K562 (cell line): ENCODE measurements at regions not wholly inside any gene's neighbourhood (a gene's known extent, or its start where the extent isn't known, plus 50 kb on each side); places are given as distances from the start of the nearest gene placed in this dataset.

Experiments
- HNRNPLL ChIP-seq: fragments of 200-400 bp; formaldehyde crosslinking; IDR thresholded peaks from 2 replicates; pipeline ENCODE4 v1.6.1; 2017; ENCODE audit warnings: low read length, low read depth, mild to moderate bottlenecking; ENCODE audit not compliant: poor library complexity, severe bottlenecking
- KAT7 ChIP-seq: sonication (generic); formaldehyde crosslinking; IDR thresholded peaks from 2 replicates; pipeline ENCODE4 v1.8.0; 2022; ENCODE audit warnings: missing genetic modification reagents, mild to moderate bottlenecking, borderline replicate concordance
- KDM5B ChIP-seq: fragments of 200-600 bp; sonication (generic); IDR thresholded peaks from 2 replicates; pipeline ENCODE4 v1.6.1; 2012; ENCODE audit warnings: low read depth, mild to moderate bottlenecking, moderate library complexity, low read length, control low read depth, inconsistent platforms; ENCODE audit not compliant: insufficient replicate concordance
- MXI1 ChIP-seq: IDR thresholded peaks from 2 replicates; pipeline ENCODE4 v1.6.1; 2011; ENCODE audit warnings: low read depth, mild to moderate bottlenecking, improper control_type of control experiment, low read length
- NCOA6 ChIP-seq: fragments of 450-650 bp; IDR thresholded peaks from 2 replicates; pipeline ENCODE4 v1.6.1; 2017; ENCODE audit warnings: mild to moderate bottlenecking
- TF ChIP-seq, protein P1 (sequence below), 3 experiments: IDR thresholded peaks in 2 of 3; conservative IDR thresholded peaks in 1 of 3; 2 replicates each; pipeline ENCODE4 v1.5.1; 2011 to 2012; ENCODE audit warnings: low read length in 3 of 3, mild to moderate bottlenecking in 3 of 3, control low read depth in 2 of 3, improper control_type of control experiment in 1 of 3, inconsistent platforms in 1 of 3, low read depth in 1 of 3, mixed read lengths in 1 of 3, moderate library complexity in 1 of 3; ENCODE audit not compliant: insufficient read depth in 2 of 3

- TF ChIP-seq HNRNPLL, result no peak
- TF ChIP-seq KAT7 (CRISPR knock-in tag), result no peak
- TF ChIP-seq KDM5B, result no peak
- TF ChIP-seq MXI1, result no peak
- TF ChIP-seq, protein P1, sequence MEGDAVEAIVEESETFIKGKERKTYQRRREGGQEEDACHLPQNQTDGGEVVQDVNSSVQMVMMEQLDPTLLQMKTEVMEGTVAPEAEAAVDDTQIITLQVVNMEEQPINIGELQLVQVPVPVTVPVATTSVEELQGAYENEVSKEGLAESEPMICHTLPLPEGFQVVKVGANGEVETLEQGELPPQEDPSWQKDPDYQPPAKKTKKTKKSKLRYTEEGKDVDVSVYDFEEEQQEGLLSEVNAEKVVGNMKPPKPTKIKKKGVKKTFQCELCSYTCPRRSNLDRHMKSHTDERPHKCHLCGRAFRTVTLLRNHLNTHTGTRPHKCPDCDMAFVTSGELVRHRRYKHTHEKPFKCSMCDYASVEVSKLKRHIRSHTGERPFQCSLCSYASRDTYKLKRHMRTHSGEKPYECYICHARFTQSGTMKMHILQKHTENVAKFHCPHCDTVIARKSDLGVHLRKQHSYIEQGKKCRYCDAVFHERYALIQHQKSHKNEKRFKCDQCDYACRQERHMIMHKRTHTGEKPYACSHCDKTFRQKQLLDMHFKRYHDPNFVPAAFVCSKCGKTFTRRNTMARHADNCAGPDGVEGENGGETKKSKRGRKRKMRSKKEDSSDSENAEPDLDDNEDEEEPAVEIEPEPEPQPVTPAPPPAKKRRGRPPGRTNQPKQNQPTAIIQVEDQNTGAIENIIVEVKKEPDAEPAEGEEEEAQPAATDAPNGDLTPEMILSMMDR (IDR thresholded peaks at IDR 0.05 in 2 of 3, conservative IDR thresholded peaks at IDR 0.05 in 1 of 3; ENCODE audit: insufficient read depth in 2 of 3, low read depth in 1 of 3, low read length in 3 of 3), result no peak
- TF ChIP-seq NCOA6, result no peak
Measured at GRCh38 chr18:73733806-73734314, 413.8 kb downstream of the FBXO15 start.
